ENCODE measurements at regions not wholly inside any gene's neighbourhood (a gene's known extent, or its start where the extent isn't known, plus 50 kb on each side); places are given as distances from the start of the nearest gene placed in this dataset.

DNA sequence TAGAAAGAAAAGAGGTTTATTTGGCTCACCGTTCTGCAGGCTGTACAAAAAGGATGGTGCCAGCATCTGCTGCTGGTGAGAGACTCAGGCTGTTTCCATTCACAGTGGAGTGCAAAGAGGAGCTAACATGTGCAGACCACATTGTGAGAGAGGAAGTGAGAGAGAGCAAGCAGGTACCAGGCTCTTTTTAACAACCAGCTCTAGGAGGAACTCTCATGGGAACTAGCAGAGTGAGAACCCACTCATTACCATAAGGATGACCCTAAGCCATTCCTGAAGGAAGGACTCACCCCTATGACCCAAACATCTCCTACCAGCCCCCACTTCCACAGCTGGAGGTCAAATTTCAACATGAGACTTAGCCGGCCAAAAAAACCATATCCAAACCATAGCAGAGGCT is 158.6 kb upstream of the ADGRL3 start:
- no peak for TF ChIP-seq EZH2phosphoT487 (IDR thresholded peaks at IDR 0.05; ENCODE audit: borderline replicate concordance, low read length)
- H4K20me1 ChIP-seq (ENCODE audit: low read length) = no peaks in the 10 kb centered on the region
- ChIA-PET POLR2A (ENCODE audit: unreplicated experiment) (no interaction called here), CTCF (no interaction called here)
- H3K9me2 ChIP-seq (replicated peaks; ENCODE audit: low read length) = no peaks in the 10 kb centered on the region
- no peak for DNase-seq
- intact Hi-C loops (cut with micrococcal nuclease) = no loop called here
- no peaks in the 10 kb centered on the region for H3F3A ChIP-seq (ENCODE audit: low read length, unreplicated experiment)
- no peaks in the 10 kb centered on the region for H3K36me3 ChIP-seq (ENCODE audit: low read depth, low read length)
- H3K9me3 ChIP-seq (ENCODE audit: low read length) = no peaks in the 10 kb centered on the region
- no peak overlapping the region for H3K4me3 ChIP-seq (ENCODE audit: low read length)
- no peak for ATAC-seq
- H2AFZ ChIP-seq (ENCODE audit: low read length) = no peak overlapping the region
- H3K4me2 ChIP-seq (ENCODE audit: low read length) = no peak overlapping the region
- H3K9ac ChIP-seq (ENCODE audit: low read length) = no peak overlapping the region
- H3K79me2 ChIP-seq (ENCODE audit: low read length) = no peaks in the 10 kb centered on the region
- BruUV-seq (replicated peaks) = no TSS peak
- no peak overlapping the region for H3K27ac ChIP-seq (ENCODE audit: low read length)
- H3K27me3 ChIP-seq (ENCODE audit: low read length) = no peaks in the 10 kb centered on the region
- H3K4me1 ChIP-seq (ENCODE audit: insufficient read depth, low read length) = peaks cover 8% of the 10 kb centered on the region

DNA sequence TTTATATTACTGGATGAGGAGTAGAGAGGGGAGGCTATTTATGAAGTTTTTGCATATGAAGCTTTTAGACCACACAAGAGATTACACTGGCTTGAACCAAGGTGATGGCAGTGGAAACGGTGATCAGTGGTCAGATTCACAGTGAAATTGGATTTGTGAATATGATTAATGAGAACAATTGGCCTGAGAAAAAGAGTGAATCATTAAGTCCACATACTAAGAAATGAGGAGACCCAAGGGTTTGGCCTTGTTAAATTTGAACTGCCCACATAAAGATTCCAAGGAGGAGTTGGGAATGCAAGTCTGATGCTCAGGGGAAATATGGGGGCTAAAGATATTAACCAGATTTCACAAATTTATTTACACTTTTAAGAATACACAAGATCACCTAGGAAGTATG is 155.3 kb upstream of the ADGRL3 start:
- peak; percentile 91 for ATAC-seq
- no peaks in the 10 kb centered on the region for H3K9me3 ChIP-seq (ENCODE audit: low read length)
- H3K4me2 ChIP-seq (ENCODE audit: low read length) = no peak overlapping the region
- no peaks in the 10 kb centered on the region for H4K20me1 ChIP-seq (ENCODE audit: low read length)
- no TSS peak for BruUV-seq (replicated peaks)
- H3K36me3 ChIP-seq (ENCODE audit: low read depth, low read length) = no peaks in the 10 kb centered on the region
- ChIA-PET POLR2A (ENCODE audit: unreplicated experiment) (no interaction called here), CTCF (no interaction called here)
- peak; percentile 61 for DNase-seq
- H3K9ac ChIP-seq (ENCODE audit: low read length) = no peak overlapping the region
- no peak overlapping the region for H2AFZ ChIP-seq (ENCODE audit: low read length)
- H3K27me3 ChIP-seq (ENCODE audit: low read length) = no peaks in the 10 kb centered on the region
- 0 out of 2 replicates have a peak overlapping the region, but pooled peaks have one; percentile 6 for H3K27ac ChIP-seq (ENCODE audit: low read length)
- intact Hi-C loops (cut with micrococcal nuclease) = no loop called here
- TF ChIP-seq, protein P1, sequence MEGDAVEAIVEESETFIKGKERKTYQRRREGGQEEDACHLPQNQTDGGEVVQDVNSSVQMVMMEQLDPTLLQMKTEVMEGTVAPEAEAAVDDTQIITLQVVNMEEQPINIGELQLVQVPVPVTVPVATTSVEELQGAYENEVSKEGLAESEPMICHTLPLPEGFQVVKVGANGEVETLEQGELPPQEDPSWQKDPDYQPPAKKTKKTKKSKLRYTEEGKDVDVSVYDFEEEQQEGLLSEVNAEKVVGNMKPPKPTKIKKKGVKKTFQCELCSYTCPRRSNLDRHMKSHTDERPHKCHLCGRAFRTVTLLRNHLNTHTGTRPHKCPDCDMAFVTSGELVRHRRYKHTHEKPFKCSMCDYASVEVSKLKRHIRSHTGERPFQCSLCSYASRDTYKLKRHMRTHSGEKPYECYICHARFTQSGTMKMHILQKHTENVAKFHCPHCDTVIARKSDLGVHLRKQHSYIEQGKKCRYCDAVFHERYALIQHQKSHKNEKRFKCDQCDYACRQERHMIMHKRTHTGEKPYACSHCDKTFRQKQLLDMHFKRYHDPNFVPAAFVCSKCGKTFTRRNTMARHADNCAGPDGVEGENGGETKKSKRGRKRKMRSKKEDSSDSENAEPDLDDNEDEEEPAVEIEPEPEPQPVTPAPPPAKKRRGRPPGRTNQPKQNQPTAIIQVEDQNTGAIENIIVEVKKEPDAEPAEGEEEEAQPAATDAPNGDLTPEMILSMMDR (conservative IDR thresholded peaks at IDR 0.05; ENCODE audit: low read depth, low read length) = no peak
- no peaks in the 10 kb centered on the region for H3F3A ChIP-seq (ENCODE audit: low read length, unreplicated experiment)
- H3K4me3 ChIP-seq (ENCODE audit: low read length) = no peak overlapping the region
- peaks cover 8% of the 10 kb centered on the region for H3K4me1 ChIP-seq (ENCODE audit: insufficient read depth, low read length)
- no peaks in the 10 kb centered on the region for H3K9me2 ChIP-seq (replicated peaks; ENCODE audit: low read length)
- H3K79me2 ChIP-seq (ENCODE audit: low read length) = no peaks in the 10 kb centered on the region

DNA sequence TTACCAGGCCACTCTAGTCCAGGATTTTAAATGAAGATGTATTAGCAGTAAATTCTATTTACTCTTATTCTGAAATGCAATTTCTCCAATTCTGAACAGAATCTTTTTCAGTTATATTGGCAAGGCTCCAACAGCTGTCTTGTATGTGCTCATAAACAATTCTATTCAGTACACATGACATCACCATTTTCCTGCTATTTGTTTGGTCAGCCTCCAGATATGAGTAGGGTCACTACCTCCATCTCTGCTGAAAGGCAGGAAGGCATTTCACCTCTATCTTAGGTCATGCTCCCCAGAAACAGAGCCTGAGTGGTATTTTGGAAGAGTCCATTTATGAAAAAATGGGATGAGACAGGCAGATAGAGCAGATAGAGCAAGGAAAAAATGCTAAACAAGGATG is 151.1 kb upstream of the ADGRL3 start:
- Histone ChIP-seq H3K79me2 (ENCODE audit: low read length) (no peaks in the 10 kb centered on the region), H3K9ac (ENCODE audit: low read length) (no peak overlapping the region), H3K9me2 (replicated peaks; ENCODE audit: low read length) (no peaks in the 10 kb centered on the region), H2AFZ (ENCODE audit: low read length) (no peak overlapping the region), H3K4me1 (ENCODE audit: insufficient read depth, low read length) (peaks cover 8% of the 10 kb centered on the region), H3K27ac (ENCODE audit: low read length) (no peak overlapping the region), H3F3A (ENCODE audit: low read length, unreplicated experiment) (no peaks in the 10 kb centered on the region), H4K20me1 (ENCODE audit: low read length) (no peaks in the 10 kb centered on the region), H3K27me3 (ENCODE audit: low read length) (no peaks in the 10 kb centered on the region), H3K36me3 (ENCODE audit: low read depth, low read length) (no peaks in the 10 kb centered on the region), H3K9me3 (ENCODE audit: low read length) (no peaks in the 10 kb centered on the region), H3K4me2 (ENCODE audit: low read length) (no peak overlapping the region), H3K4me3 (ENCODE audit: low read length) (no peak overlapping the region)
- CTCF ChIA-PET = no interaction called here
- POLR2A ChIA-PET (ENCODE audit: unreplicated experiment) = no interaction called here
- no peak for TF ChIP-seq EZH2 (IDR thresholded peaks at IDR 0.05; ENCODE audit: low read length, unreplicated experiment)
- TF ChIP-seq EZH2phosphoT487 (IDR thresholded peaks at IDR 0.05; ENCODE audit: borderline replicate concordance, low read length) = no peak
- TF ChIP-seq, protein P1 (conservative IDR thresholded peaks at IDR 0.05; ENCODE audit: low read depth, low read length) = no peak
- intact Hi-C loops (cut with micrococcal nuclease) = no loop called here
- DNase-seq (no peak), ATAC-seq (no peak)
- BruUV-seq (replicated peaks) = no TSS peak

Measured in PC-3 (cell line).